ENCODE measurements at regions not wholly inside any gene's neighbourhood (a gene's known extent, or its start where the extent isn't known, plus 50 kb on each side); places are given as distances from the start of the nearest gene placed in this dataset.

DNA sequence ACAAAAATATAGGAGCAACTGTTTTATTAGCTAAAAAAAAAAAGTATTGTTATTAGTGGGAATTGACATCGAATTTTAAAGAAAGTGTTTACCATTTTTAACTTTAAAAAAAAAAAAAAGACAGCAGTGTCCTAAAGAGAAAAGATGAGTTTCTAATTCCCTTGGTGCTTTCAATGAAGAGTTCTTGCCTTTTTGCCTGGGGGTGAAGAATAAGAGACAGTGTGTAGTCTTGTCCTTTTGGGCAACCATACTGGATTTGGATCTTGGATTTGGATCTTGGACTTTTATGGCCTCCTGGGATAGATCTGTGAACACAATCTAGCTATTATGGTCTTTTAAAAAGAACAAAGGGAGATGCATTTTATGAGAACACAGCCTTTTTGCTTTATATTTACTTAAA is 60.2 kb upstream of the GLS start:
- intact Hi-C loops (cut with DNase I, micrococcal nuclease), result no loop called here
- DNase-seq, result no peak

DNA sequence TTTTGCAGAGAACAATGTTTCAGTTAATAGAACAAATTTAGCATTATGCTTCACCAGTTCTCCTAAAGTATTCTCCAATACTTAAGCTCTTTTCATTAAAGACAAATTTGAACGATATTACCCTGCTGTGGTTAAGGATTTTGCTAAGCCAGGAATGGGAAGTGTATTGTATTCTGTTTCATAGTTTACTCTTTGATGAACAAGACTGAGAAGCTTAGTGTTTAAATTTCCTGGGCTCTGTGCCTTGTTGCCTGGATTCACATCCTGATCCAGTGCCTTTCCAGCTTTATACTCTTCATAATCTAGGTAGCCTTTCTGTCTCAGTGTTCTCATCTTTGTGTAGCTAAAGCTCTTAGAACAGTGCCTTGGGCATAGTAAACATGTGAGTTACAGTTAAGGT is 58.6 kb upstream of the GLS start:
- H3K9me3 ChIP-seq, result no peaks in the 10 kb centered on the region
- DNase-seq (no peak), ATAC-seq (no peak)
- H3K4me3 ChIP-seq, result no peak overlapping the region
- H3K4me1 ChIP-seq (ENCODE audit: low read depth), result peaks cover 10% of the 10 kb centered on the region
- intact Hi-C loops (cut with DNase I, micrococcal nuclease), result no loop called here
- H3K36me3 ChIP-seq (ENCODE audit: low read depth), result no peaks in the 10 kb centered on the region
- TF ChIP-seq, protein P1, sequence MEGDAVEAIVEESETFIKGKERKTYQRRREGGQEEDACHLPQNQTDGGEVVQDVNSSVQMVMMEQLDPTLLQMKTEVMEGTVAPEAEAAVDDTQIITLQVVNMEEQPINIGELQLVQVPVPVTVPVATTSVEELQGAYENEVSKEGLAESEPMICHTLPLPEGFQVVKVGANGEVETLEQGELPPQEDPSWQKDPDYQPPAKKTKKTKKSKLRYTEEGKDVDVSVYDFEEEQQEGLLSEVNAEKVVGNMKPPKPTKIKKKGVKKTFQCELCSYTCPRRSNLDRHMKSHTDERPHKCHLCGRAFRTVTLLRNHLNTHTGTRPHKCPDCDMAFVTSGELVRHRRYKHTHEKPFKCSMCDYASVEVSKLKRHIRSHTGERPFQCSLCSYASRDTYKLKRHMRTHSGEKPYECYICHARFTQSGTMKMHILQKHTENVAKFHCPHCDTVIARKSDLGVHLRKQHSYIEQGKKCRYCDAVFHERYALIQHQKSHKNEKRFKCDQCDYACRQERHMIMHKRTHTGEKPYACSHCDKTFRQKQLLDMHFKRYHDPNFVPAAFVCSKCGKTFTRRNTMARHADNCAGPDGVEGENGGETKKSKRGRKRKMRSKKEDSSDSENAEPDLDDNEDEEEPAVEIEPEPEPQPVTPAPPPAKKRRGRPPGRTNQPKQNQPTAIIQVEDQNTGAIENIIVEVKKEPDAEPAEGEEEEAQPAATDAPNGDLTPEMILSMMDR (IDR thresholded peaks at IDR 0.05), result no peak

More for the DNA sequence above, 60.2 kb upstream of the GLS start:
- no peak for ATAC-seq
- Histone ChIP-seq H3K4me1 (ENCODE audit: low read depth) (peaks cover 14% of the 10 kb centered on the region), H3K36me3 (ENCODE audit: low read depth) (no peaks in the 10 kb centered on the region), H3K9me3 (no peaks in the 10 kb centered on the region), H3K4me3 (no peak overlapping the region)
- TF ChIP-seq, protein P1 (IDR thresholded peaks at IDR 0.05), result no peak

DNA sequence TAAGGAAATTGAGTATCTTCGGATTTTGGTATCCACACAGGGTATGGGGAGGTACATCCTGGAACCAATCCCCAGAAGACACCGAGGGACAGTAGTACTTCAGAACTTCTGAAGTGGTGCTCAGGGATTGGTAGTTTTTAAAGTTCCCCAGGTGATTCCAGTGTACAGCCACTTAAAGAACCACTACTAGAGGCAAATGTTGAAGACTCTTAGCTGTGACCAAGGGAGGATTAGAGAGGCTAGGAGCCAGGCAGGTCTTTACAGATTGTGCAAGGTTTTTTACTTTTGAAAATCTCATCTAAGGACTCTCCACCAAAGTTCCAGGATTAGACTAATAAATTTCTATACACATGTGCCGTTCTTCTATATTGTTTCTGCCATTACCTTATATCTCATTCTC is 52.9 kb upstream of the GLS start:
- TF ChIP-seq, protein P1 (IDR thresholded peaks at IDR 0.05), result no peak
- Histone ChIP-seq H3K4me3 (no peak overlapping the region), H3K36me3 (ENCODE audit: low read depth) (no peaks in the 10 kb centered on the region), H3K4me1 (ENCODE audit: low read depth) (no peaks in the 10 kb centered on the region), H3K9me3 (no peaks in the 10 kb centered on the region)
- DNase-seq (no peak), ATAC-seq (no peak)
- intact Hi-C loops (cut with DNase I, micrococcal nuclease), result no loop called here

DNA sequence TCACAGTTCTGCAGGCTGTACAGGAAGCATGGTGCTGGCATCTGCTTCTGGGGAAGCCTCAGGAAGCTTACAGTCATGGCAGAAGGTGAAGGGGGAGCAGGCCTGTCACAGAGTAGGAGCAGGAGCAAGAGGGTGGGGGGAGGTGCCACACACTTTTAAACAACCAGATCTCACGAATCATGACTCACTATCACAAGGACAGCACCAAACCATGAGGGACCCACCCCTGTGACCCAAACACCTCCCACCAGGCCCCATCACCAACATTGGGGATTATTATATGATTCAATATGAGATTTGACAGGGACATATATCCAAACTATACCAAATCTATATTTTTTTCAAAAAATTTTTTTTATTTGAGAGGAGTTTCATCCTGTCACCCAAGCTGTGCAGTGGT is 51.0 kb upstream of the GLS start:
- intact Hi-C loops (cut with DNase I, micrococcal nuclease), result no loop called here
- Histone ChIP-seq H3K9me3 (no peaks in the 10 kb centered on the region), H3K36me3 (ENCODE audit: low read depth) (no peaks in the 10 kb centered on the region), H3K4me1 (ENCODE audit: low read depth) (no peaks in the 10 kb centered on the region), H3K4me3 (no peak overlapping the region)
- TF ChIP-seq, protein P1 (IDR thresholded peaks at IDR 0.05), result no peak
- ATAC-seq (no peak), DNase-seq (no peak)

All from mucosa of descending colon (tissue), 3 donors.